GM19351 (cell line): ENCODE measurements at regions not wholly inside any gene's neighbourhood (a gene's known extent, or its start where the extent isn't known, plus 50 kb on each side); places are given as distances from the start of the nearest gene placed in this dataset.
A peak's percentile ranks its signal among the peaks of the same experiment; 100 is the strongest.

ENCODE experiments used
- ATAC-seq: cut with Tn5 transposase; IDR thresholded peaks from one replicate; pipeline ENCODE4 v1.9.1; 2021; ENCODE audit warnings: mild to moderate bottlenecking, moderate library complexity; ENCODE audit not compliant: unreplicated experiment

DNA sequence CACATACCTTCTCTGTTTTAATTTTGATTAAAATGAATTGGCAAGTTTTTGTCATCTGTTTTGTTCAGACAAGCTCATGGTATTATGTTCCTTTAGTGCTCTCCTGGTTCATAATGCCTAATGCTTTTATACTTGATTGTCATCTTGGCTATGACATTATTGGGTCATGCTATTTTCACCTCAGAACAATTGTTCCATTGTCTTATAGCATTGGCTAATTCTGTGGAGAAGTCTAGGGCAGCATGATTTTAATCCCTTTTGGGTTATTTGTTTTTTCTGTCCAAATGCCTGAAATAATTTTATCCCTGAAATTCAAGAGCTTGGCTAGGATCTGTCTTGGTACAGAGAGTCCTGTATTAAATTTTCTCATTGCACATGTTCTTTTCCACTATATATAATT lies 83.8 kb upstream of the CCDC85A start:
- ATAC-seq = no peak

DNA sequence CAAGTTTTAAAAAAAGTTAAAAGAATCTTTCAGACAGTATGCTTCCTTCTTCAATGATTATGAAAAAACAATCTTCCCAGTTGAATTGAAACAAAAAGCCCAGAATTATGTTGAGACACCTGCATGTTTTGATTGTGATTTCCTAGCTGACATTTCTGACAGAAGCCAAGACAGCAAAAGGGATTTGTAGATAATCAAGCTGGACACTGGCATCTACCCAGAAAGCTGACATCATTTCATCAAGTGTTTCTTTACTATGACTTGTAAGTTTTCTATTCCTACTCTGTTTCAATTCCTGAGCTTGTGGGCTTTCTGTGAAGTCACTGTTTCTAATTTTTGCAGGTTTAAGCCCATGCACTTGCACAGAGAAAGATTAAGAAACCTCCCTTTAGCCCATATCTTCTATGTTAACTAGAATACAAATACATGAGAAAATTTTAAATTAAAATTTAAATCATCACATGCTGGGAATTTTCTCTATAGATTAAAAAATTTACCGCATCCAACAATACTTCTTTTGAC lies 82.9 kb upstream of the CCDC85A start:
- no peak for ATAC-seq

DNA sequence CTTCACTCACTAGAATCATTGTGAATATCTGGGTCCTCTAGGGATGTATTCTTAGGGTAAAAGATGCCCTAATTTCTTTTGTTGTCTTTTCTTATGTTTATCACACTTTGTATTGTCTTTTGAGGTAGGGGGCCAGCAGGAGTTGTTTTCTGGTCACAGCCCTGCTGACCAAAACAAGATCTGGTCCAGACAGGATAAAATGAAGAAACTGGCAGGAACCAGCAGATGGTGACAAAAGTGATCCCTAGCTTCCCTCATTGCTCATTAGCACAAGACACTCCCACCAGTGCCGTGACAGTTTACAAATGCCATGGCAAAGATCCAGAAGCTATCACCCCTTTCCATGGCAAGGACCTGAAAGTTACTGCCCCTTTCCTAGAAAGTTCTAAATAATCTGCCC lies 81.7 kb upstream of the CCDC85A start:
- ATAC-seq = no peak

DNA sequence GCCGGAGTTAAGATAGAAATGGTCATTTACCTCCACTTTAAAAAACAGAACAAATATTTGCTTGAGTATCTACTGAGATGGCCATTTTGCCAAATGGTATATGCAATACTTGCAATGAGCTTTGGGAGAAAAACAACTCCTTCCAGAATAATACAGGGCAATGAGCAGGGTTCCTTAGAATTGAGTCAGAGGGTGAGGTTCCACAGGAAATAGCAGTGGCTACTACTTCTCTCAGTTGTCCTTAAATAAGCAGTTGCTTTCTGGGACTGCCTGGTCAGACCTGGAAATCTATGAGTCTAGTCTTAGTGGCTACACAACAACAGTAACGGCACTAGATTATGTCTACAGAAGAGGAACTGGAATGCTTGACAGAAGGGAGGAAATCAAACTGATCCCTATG lies 80.9 kb upstream of the CCDC85A start:
- ATAC-seq = no peak

GRCh38 chr2:56104962-56105361 lies 78.8 kb upstream of the CCDC85A start:
- no peak for ATAC-seq

GRCh38 chr2:56107502-56108220 lies 76.1 kb upstream of the CCDC85A start:
- no peak for ATAC-seq

GRCh38 chr2:56108806-56109205 lies 75.0 kb upstream of the CCDC85A start:
- ATAC-seq = no peak

DNA sequence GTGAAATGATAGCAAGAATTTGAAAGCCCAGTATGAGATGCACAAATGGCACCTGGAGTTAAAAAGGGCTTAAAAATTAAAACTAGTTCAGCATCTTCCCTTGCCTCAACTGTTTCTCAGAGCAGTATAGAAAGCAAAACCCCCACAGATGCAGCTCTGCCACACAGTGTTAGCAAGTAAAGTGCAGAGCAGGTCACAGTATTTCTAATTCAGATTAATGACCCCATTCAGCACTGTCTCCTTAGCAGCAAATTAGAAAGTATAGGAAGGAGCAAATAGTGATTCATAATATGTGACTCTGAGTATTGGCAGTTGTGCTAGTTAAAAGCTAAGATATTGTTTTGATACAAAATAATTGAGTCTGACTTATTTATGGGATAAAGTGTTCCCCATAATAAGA lies 73.8 kb upstream of the CCDC85A start:
- no peak for ATAC-seq

DNA sequence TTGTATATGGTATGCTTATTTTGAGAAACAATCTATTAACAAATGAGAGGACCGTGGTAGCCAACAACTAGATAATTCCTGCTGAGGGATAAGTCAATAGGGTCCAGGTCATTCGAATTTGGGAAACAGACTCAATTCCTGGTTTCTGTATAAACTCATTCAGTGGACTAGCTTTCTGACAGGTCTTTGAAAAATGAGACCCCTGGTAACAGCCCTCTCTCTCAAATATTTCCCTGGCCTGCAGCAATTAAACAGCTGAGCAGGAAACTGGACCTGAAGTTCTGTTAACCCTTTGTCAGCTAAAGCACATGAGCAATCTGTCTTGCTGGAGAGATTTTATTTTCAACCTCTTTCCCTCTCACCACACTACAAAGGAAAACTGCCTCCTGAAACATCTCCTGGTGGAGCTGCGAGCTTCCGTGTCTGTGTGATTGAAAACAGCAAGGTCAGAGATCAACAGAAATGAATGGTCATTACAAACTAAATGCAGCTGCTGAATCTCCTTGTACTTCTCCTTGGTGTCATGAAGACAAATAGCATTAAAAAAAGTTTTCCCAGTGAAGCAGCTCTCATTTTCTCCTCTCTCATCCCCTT lies 70.3 kb upstream of the CCDC85A start:
- no peak for ATAC-seq

DNA sequence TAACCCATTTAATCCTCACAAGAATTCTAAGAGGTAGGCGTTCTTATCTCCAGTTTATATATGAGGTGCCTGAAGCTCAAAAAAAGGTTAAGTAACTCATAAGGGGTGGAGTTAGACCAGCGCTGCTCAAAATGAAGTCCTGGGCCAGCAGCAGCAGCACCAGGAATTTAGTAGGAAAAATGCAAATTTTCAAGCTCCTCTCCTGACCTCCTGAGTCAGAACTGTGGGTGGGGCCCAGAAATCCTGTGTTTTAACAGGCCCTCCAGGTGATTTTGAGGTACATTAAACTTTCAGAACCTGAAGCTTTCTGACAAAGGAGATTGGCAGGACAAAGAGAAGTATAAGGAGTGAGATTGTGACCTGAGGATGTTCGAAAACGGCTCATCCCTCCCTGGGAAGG lies 66.0 kb upstream of the CCDC85A start:
- ATAC-seq = no peak

- ATAC-seq = no peak
Observed at GRCh38 chr2:56118474-56118873, 65.3 kb upstream of the CCDC85A start.

DNA sequence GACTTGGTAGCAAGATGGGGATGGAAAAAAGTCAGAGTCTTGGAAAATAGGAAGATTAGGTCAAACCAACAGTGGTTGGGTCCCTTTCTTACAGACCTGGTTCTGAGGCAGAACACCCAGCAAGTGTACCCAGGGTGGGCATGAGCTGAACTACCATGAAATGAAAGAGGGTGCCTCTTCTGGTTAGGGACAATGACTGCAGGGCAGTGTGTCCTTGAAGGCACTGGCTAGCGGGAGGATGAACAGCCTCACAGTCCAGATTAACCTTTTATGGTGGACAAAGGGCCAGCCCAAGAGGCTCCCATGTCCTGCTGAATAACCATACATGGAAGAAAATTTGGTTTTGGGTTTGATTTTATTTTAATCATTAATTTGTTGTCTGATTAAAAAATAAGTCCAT lies 61.8 kb upstream of the CCDC85A start:
- no peak for ATAC-seq

DNA sequence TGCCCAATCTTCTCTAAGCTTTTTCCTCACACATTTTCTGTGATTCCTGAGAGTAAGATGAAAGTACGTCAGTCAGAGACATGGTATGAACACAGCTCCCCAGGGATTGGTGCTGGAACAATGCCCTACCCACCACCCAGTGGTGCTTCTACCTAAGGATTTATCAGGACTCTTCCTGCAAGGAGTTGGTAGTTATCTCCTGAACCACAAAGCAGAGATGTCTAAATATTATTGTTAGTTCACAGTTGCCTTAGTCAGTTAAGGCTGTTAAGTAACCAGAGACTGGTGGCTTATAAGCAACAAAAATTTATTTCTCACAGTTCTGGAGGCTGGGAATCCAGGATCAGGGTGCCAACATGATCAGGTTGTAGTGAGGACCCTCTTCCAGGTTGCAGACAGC lies 60.3 kb upstream of the CCDC85A start:
- no peak for ATAC-seq

DNA sequence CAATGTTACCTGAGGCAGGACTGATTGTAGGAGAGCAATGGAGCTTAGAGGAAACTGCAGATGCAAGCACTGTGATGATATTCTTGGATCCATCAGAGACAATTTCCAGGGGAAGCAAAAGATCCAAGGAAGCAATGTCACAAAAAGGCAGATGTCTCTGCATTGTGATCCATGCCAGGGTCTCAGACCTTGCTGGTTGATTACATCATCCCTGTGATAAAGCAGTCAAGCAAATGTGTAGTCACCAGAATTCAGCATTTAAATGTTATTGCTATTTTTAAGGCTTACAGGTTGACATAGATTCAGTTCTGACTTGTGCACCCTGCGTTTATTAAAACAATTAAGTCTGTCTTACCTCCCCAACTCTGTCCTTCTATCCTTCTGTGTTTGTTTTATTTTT lies 56.8 kb upstream of the CCDC85A start:
- no peak for ATAC-seq

GRCh38 chr2:56127463-56128152 lies 56.2 kb upstream of the CCDC85A start:
- ATAC-seq = no peak

GRCh38 chr2:56128235-56128634 lies 55.6 kb upstream of the CCDC85A start:
- no peak for ATAC-seq

DNA sequence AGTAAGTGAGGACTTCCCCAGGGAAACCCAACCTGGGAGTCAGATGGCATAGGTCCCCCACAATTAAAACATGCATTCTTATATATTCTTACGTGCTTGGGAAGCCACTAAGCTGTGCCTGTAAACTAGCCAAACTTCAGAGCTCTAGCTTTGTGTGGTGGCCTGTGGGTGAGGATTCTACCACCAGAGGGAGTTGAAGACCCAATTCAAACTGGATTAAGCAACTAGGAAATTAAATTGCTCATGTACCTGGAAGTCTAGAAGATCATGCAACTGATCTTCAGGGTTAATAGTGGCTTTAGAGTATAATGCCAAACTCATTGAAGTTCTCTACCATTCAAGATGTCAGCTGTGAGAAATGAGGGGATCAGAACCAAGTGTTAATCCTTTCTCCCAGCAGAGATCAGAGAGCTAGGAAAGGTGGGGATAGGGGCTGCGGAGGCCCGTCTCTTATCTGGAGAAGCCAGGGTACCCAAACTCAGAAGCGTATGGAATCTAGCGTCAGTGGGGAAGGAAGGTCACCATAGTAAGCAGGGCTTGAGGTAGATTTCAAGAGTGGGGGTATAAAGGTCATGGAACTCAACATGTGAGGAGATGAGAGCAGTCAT lies 53.2 kb upstream of the CCDC85A start:
- no peak for ATAC-seq

GRCh38 chr2:56132138-56132537 lies 51.7 kb upstream of the CCDC85A start:
- ATAC-seq = peak; percentile 67

GRCh38 chr2:56133441-56133840 lies 50.3 kb upstream of the CCDC85A start:
- no peak for ATAC-seq

GRCh38 chr2:56133931-56134629 lies 49.7 kb upstream of the CCDC85A start:
- ATAC-seq = no peak
